ENCODE measurements at regions not wholly inside any gene's neighbourhood (a gene's known extent, or its start where the extent isn't known, plus 50 kb on each side); places are given as distances from the start of the nearest gene placed in this dataset.

- no peak for TF ChIP-seq FOXP2 (optimal IDR thresholded peaks at IDR 0.05; ENCODE audit: borderline replicate concordance, extremely low read depth, extremely low read length, insufficient read depth)
- TF ChIP-seq POLR2AphosphoS5 (IDR thresholded peaks at IDR 0.05; ENCODE audit: low read depth, low read length): no peak
- no peak for TF ChIP-seq SIN3A (IDR thresholded peaks at IDR 0.05; ENCODE audit: borderline replicate concordance, insufficient read depth, low read length)
- TF ChIP-seq REST (IDR thresholded peaks at IDR 0.05; ENCODE audit: insufficient read depth in 1 of 2, low read depth in 2 of 2, low read length in 2 of 2): no peak
Observed at GRCh38 chr5:8952147-8952546, 593.7 kb downstream of the SEMA5A start.

Data from PFSK-1 (cell line).